Retinal pigment epithelial cell (primary cell): ENCODE measurements at regions not wholly inside any gene's neighbourhood (a gene's known extent, or its start where the extent isn't known, plus 50 kb on each side); places are given as distances from the start of the nearest gene placed in this dataset.

Experiments used
- DNase-seq: peaks from one replicate; pipeline ENCODE4 v3.0.0-alpha.2; 2010; ENCODE audit warnings: low read depth
- H3K4me3 ChIP-seq: 2 replicates; pipeline ENCODE4 v1.5.1; 2011; ENCODE audit warnings: mild to moderate bottlenecking, low read length, control low read depth, moderate library complexity
- TF ChIP-seq, protein P1 (sequence below): conservative IDR thresholded peaks from 2 replicates; pipeline ENCODE4 v1.5.1; 2011; ENCODE audit warnings: low read depth, low read length, control low read depth, inconsistent platforms

DNA sequence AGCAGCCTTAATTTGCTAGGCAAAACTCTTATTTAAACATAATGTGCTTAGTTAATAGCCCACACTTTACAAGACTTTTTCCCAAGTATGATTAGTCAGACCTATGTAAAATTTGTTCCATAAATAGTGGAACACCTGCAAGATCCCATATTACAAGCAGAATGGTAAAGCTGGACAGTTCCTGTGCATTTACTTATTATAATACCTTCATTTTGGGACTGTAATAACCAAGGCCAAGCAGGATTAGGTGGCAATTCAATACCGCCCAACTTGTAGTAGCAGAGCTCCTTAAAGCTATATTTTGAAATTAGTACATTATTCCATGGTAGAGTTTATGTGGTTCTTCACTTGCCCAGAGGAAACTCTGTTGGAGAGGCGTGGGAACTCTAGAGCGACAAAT lies 431.5 kb upstream of the MMADHC start:
- DNase-seq, result no peak
- TF ChIP-seq, protein P1, sequence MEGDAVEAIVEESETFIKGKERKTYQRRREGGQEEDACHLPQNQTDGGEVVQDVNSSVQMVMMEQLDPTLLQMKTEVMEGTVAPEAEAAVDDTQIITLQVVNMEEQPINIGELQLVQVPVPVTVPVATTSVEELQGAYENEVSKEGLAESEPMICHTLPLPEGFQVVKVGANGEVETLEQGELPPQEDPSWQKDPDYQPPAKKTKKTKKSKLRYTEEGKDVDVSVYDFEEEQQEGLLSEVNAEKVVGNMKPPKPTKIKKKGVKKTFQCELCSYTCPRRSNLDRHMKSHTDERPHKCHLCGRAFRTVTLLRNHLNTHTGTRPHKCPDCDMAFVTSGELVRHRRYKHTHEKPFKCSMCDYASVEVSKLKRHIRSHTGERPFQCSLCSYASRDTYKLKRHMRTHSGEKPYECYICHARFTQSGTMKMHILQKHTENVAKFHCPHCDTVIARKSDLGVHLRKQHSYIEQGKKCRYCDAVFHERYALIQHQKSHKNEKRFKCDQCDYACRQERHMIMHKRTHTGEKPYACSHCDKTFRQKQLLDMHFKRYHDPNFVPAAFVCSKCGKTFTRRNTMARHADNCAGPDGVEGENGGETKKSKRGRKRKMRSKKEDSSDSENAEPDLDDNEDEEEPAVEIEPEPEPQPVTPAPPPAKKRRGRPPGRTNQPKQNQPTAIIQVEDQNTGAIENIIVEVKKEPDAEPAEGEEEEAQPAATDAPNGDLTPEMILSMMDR, result no peak
- H3K4me3 ChIP-seq, result no peak overlapping the region

DNA sequence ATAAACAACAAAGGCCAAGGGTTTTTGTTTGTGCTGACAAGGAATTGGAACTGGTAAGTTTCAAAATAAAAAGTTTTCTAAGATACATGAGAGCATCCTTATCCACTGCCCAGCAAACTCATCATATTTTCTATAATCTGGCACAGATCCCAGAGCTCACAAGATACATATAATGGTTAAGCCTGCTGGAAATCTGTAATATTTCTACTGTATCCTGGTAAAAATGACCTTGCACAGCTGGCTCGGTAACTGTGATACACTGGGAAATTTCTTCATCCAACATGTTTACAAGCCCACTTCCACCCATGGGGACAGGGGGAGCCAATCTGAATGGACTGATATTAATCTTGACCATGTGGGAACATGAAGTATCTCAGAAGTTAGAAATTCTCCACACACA lies 425.4 kb upstream of the MMADHC start:
- TF ChIP-seq, protein P1, result no peak
- DNase-seq, result no peak
- H3K4me3 ChIP-seq, result no peak overlapping the region

DNA sequence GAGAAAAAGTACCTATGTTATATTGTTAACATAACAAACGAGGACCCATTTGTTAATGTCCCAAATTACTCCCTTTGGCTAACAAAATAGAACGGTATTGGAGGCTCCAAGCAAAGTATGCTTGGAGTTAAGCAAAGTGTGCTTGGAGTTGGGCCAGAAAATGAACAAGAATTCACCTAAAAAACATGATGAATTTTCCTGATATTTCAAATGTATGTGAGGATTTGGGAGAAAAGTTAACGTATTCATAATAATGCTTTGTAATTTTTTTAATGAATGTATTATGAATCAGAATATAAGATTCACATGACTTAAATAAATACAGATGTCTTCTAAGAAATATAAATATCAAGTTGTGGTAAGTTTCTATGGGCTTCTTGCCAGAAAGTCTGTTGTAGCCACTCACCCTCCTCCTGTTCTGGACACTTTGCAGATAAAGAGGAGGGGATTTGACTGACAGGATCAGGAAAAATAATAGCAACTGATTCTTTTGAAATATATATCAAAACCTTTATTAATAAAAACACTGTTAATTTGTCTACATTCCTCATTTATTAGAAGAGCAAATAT lies 423.7 kb upstream of the MMADHC start:
- no peak overlapping the region for H3K4me3 ChIP-seq
- no peak for DNase-seq
- TF ChIP-seq, protein P1, result no peak

DNA sequence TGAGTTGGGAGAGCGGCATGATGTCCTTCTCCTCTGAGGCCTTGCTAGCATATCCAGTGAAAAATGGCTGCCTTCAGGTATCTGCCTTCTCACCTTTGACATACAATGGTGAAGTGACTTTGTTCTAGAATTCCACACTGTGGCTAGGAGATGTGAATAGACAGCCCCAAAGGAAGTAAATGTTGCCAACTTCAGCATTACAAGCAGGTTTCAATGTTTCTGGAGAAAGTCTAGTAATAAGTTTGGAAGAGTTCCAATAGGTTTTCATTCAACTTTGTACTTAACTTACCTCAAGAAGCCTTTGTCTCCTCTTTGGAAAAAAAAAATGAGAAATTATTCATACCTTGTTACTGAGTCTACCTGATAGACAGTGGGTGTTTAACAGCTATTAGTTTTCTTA lies 421.3 kb upstream of the MMADHC start:
- TF ChIP-seq, protein P1, result no peak
- no peak for DNase-seq
- no peak overlapping the region for H3K4me3 ChIP-seq

DNA sequence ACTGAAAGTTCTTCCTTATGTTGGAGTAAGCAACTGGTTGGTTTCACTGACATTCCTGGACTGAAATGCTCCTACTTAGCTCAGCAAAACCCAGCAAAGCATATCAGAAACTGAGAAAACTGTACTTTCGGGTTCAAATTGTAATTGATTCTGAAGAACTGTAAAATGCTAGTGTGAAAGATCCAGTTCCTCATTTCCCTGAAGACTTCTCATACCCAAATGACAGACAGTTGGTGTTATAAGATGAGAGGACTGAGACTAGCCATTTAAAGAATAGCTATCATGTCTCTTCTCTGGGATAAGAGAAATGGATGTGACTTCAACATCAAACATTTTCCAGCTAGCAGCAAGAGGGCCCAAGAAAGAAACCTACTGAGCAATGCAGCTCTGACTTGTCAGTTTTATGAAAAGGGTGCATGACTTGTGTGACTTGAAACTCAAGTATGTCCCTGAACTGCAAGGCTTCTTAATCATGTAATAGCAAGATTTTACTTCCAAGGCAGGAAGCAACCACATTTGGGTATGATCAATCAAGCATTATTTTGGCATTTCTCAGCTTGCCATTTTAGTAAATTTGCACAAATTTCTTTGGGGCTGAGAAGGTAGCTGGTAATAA lies 420.3 kb upstream of the MMADHC start:
- no peak overlapping the region for H3K4me3 ChIP-seq
- no peak for DNase-seq
- TF ChIP-seq, protein P1, result no peak

DNA sequence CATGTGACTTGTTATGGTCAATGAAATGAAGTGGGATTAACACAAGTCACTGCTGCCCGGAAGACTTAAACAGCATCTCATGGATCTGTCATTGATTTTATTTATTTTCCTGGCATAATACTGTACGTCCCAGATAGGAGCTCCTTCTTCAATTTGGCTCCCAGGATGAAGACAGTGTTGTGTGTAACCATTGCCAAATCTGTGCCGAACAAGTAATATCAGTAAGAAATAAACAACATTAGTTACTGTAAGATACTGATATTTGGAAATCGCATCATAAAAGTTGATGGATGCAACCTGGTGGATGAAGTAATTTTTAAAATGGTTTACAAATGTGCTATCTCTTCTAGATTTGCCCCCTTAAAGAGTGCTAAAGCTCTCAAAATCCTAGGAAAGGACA lies 419.0 kb upstream of the MMADHC start:
- H3K4me3 ChIP-seq, result no peak overlapping the region
- TF ChIP-seq, protein P1, result no peak
- no peak for DNase-seq

DNA sequence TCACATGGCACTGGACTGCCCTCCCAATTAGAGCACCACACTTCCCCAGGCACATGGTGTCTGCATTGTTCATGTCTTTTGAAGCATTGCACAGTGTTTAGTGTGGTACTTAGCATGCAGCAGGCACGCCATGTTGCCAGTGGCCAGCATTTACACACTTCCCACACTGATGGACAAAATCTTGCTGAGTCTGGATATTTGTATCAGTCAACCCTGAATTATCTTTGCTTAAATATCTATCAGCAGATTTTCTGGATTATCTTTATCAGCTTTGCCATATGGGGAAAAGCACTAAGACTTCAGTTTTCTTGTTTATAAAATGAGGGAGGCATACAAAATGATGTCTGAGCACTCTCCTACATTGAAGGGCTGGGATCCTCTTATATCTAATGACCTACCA lies 416.0 kb upstream of the MMADHC start:
- no peak for DNase-seq
- no peak overlapping the region for H3K4me3 ChIP-seq
- TF ChIP-seq, protein P1, result no peak
